H1 (cell line): ENCODE measurements at regions not wholly inside any gene's neighbourhood (a gene's known extent, or its start where the extent isn't known, plus 50 kb on each side); places are given as distances from the start of the nearest gene placed in this dataset.
"Not testable (repeated sequence)": the region's sequence is repeated elsewhere in the genome, so short reads cannot be mapped to it uniquely, and the experiment has no call there.

Experiments used
- EP300 ChIP-seq, 2 experiments: IDR thresholded peaks; 1 replicate in 1 of 2; 2 replicates in 1 of 2; pipeline ENCODE4 v1.6.1; 2011 to 2012; ENCODE audit warnings: low read depth in 2 of 2, low read length in 2 of 2, mild to moderate bottlenecking in 2 of 2, borderline replicate concordance in 1 of 2, inconsistent platforms in 1 of 2, moderate library complexity in 1 of 2
- POLR2A ChIP-seq, 2 experiments: IDR thresholded peaks; 1 replicate in 1 of 2; 2 replicates in 1 of 2; pipeline ENCODE4 v1.6.1; 2011; ENCODE audit warnings: low read depth in 2 of 2, low read length in 2 of 2, mild to moderate bottlenecking in 2 of 2; ENCODE audit errors: control extremely low read depth in 1 of 2
- SP4 ChIP-seq: IDR thresholded peaks from 2 replicates; pipeline ENCODE4 v1.6.1; 2012; ENCODE audit warnings: low read length, inconsistent platforms
- SUZ12 ChIP-seq: fragments of 200-600 bp; sonication (generic); IDR thresholded peaks from 2 replicates; pipeline ENCODE4 v1.6.1; 2012; ENCODE audit warnings: mild to moderate bottlenecking, inconsistent platforms, low read length, moderate library complexity, mixed read lengths

- TF ChIP-seq SP4; EP300 (IDR thresholded peaks at IDR 0.05; ENCODE audit: borderline replicate concordance in 1 of 2, low read depth in 2 of 2, low read length in 2 of 2); POLR2A (IDR thresholded peaks at IDR 0.05; ENCODE audit: control extremely low read depth in 1 of 2, low read depth in 2 of 2, low read length in 2 of 2); SUZ12: not testable (repeated sequence)
Measured at GRCh38 chr22:10736879-10737278, 4791.1 kb upstream of the OR11H1 start.
